ENCODE measurements at regions not wholly inside any gene's neighbourhood (a gene's known extent, or its start where the extent isn't known, plus 50 kb on each side); places are given as distances from the start of the nearest gene placed in this dataset.

DNA sequence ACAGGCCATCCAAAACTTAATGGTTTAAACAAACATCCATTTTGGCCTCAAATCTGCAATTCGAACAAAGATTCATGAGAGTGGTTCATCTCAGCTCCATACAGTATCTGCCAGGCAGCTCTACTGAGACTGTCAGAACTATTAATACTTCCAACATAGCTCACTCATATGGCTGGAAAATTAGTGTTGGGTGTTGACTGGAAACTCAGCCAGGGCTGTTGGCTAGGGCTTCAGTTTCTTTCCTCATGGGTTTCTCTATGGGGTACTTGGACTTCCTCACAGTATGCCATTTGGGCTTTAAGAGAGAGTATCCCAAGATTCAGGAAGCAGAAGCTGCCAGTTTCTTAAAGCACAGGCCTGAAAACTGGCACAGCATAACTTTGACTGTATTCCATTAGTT, 240.3 kb downstream of the TPBG start:
- TF ChIP-seq, protein P1, sequence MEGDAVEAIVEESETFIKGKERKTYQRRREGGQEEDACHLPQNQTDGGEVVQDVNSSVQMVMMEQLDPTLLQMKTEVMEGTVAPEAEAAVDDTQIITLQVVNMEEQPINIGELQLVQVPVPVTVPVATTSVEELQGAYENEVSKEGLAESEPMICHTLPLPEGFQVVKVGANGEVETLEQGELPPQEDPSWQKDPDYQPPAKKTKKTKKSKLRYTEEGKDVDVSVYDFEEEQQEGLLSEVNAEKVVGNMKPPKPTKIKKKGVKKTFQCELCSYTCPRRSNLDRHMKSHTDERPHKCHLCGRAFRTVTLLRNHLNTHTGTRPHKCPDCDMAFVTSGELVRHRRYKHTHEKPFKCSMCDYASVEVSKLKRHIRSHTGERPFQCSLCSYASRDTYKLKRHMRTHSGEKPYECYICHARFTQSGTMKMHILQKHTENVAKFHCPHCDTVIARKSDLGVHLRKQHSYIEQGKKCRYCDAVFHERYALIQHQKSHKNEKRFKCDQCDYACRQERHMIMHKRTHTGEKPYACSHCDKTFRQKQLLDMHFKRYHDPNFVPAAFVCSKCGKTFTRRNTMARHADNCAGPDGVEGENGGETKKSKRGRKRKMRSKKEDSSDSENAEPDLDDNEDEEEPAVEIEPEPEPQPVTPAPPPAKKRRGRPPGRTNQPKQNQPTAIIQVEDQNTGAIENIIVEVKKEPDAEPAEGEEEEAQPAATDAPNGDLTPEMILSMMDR (IDR thresholded peaks at IDR 0.05) = no peak
- no peak for TF ChIP-seq POLR2A (IDR thresholded peaks at IDR 0.05)
